HG03196 (cell line): ENCODE measurements at regions not wholly inside any gene's neighbourhood (a gene's known extent, or its start where the extent isn't known, plus 50 kb on each side); places are given as distances from the start of the nearest gene placed in this dataset.
"Not testable (repeated sequence)": the region's sequence is repeated elsewhere in the genome, so short reads cannot be mapped to it uniquely, and the experiment has no call there.

Experiments used
- ATAC-seq: cut with Tn5 transposase; IDR thresholded peaks from one replicate; pipeline ENCODE4 v1.9.1; 2021; ENCODE audit not compliant: unreplicated experiment

DNA sequence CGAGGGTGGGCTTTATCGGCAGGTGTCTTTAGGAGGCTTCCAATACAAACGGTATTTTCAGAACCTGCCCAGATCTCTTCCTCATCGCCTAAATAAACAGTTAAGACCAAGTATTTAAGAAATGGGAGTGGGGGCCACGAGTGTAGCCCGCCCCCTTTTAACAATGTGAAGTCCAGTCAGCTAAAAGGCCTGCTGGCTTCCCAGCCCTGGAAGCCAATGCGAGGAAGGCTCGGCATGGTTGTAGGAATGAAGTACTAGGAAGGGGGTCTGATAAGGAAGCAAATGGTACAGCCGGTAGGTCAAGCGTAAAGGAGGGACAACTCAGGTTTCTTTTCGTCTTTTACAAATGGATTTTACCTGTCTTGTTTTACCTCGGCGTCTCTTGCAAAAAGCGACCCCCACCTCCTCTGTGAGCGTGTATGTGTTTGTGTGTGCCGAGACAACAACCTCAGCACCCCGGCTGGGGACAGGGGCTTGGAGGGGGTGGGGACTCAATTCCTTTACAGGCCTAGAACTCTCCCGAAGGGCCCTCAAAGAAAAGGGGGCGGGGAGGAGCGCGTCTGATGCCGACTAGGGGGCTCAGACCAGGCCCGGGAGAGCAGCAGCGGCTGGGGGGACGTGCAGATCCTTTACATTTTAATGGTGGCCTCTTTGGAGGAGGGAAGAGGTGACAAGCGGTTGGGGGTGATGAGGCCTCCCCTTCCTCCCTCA is 147.6 kb downstream of the GPR85 start:
- peak; percentile 16 for ATAC-seq

- ATAC-seq: no peak
These were observed 147.6 kb upstream of the TMEM168 start for GRCh38 chr7:112937651-112938415.

DNA sequence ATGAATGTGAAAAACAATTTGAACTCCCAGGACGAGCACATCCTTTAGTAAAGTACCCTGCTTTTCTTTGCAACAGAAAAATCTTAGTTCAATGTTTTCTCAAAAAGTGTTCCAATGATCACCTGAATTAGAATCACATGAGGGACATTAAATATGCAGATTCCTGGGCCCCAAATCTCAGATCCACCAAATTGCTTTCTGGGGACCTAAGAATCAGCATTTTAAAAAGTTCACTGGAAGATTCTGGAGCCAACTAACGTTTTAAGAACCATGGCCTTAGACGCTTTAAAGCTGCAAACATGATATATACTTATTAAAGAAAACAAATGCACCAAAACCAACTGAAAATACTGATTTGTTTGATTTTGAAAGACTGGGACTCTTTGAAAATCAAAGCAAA is 143.4 kb upstream of the TMEM168 start:
- no peak for ATAC-seq

- ATAC-seq: no peak
These were observed 140.6 kb upstream of the TMEM168 start for GRCh38 chr7:112930787-112931186.

DNA sequence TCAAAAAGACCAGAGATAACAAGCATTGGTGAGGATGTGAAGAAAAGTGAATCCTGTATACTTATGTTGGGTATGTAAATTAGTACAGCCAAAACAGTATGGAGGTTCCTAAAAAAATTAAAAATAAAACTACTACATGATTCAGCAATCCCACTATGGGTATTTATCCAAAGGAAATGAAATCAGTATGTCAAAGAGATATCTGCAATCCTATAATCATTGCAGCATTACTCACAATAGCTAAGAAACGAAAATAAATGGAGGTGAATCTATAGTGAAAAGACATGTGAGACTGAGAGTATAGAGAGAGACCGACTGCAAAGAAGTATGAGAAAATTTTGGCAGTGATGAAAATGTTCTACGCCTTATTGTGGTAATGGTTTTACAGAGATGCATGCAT is 139.2 kb upstream of the TMEM168 start:
- no peak for ATAC-seq

- ATAC-seq: no peak
These were observed 135.8 kb upstream of the TMEM168 start for GRCh38 chr7:112926018-112926417.

GRCh38 chr7:112922546-112922945 is 132.4 kb upstream of the TMEM168 start:
- not testable (repeated sequence) for ATAC-seq

DNA sequence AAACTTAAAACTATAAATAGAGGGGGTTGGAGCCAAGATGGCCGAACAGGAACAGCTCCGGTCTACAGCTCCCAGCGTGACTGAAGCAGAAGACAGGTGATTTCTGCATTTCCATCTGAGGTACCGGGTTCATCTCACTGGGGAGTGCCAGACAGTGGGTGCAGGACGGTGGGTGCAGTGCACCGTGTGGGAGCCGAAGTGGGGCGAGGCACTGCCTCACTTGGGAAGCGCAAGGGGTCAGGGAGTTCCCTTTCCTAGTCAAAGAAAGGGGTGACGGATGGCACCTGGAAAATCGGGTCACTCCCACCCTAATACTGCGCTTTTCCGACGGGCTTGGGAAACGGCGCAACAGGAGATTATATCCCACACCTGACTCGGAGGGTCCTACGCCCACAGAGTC is 126.2 kb upstream of the TMEM168 start:
- not testable (repeated sequence) for ATAC-seq

GRCh38 chr7:112908086-112908485 is 117.9 kb upstream of the TMEM168 start:
- ATAC-seq: no peak

DNA sequence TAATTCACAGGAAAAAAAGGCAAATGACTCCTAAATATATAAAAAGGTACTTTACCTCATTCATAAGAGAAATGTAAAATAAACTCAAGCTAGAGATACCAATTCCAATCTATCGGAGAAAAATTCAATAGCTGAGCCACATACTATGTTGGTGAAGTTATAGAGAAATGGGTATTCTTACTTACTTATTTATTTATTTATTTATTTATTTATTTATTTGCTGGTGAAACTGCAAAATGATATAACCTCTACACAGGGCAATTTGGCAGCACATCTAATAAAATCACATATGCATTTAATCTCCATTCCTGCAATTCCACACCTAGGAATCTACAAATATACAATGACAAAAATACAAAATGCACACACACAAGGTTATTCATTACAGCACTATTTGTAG is 117.5 kb upstream of the TMEM168 start:
- ATAC-seq: no peak

DNA sequence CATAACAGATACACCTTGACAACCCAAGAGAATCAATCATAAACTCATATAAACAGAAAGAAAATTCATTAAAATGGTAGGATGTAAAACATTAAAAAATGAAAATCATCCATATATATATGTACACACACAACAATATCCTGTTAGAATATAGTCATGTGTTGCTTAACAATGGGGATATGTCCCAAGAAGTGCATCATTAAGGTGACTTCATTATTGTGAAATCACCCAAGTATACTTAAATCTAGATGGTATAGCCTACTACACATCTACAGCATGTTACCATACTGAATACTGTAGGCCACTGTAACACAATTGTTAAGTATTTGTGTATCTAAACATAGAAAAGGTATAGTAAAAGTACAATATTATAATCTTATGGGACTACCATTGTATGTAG is 115.8 kb upstream of the TMEM168 start:
- no peak for ATAC-seq

DNA sequence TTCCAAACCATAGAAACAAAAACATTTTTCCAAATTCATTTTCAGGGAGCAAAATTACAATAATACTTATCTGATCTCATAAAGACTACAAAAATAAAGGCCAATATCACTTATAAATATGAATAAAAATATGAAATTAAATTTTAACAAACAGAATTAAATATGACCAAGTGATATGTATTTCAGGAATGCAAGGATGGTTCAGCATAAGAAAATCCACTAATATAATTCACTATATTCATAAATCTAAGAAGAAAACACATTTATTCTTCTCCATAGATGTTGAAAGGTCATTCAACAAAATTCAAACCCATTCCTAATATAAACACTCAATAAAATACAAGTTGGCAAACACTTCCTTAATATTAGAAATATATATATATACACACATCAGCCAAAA is 115.2 kb upstream of the TMEM168 start:
- ATAC-seq: no peak

- peak; percentile 88 for ATAC-seq
These were observed 108.5 kb upstream of the TMEM168 start for GRCh38 chr7:112898432-112899290.

- ATAC-seq: no peak
These were observed 107.7 kb upstream of the TMEM168 start for GRCh38 chr7:112897839-112898431.

DNA sequence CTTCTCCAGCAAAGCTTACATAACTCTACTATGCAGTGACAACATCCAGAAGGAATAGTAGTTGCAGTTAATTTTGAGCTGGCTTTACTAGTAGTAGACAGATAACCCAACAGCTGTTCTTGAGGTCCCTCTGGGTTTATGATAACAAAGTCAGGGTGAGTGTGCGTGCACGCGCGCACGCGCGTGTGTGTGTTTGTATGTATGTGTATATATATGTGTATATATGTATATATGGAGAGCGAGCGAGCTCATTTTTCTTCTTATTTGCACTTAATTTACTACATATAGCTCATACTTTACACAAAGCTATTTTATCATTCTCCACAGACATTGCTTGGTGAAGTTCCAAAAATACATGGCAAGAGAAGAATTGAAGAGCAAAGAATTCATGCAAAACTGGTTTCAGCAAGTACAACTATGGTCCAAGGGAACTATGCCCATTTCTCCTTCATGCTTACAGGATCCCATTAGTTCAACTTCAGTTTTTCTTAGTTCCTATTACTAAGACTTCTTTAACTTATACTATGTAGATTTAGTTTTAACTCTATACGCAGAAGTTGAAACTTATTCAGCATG is 105.9 kb upstream of the TMEM168 start:
- ATAC-seq: no peak

GRCh38 chr7:112892263-112892662 is 102.1 kb upstream of the TMEM168 start:
- ATAC-seq: no peak

- ATAC-seq: no peak
These were observed 101.5 kb upstream of the TMEM168 start for GRCh38 chr7:112891698-112892097.

DNA sequence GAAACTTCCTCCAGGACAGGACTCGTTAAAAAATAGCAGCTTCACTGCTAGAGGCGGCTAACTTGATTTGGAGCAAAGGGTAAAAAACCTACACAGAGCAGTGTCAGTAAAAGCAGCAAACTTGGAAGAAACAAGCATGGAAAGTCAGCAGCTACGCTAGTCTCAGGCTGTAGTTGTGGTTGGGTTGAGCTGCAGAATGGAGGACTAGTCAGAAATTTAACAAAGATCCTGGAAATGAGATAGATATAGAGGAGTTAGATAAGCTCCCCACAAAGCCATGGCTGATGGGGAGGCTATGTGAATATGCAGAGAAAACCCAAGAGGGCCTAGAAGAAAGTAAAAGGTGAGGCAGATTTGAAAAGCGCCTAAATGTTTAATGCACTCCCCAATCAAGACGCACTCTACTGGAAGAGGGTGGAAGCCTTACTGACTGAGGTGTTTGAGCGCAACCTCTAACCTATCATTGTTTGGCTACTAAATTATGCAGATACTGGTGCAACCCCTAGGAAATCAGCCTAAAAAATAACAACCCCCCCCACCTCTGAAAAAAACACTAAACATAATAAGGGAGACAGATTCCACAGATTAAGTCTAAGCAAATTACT is 99.7 kb upstream of the TMEM168 start:
- ATAC-seq: no peak

- ATAC-seq: no peak
These were observed 99.1 kb upstream of the TMEM168 start for GRCh38 chr7:112889268-112889667.

- no peak for ATAC-seq
These were observed 98.6 kb upstream of the TMEM168 start for GRCh38 chr7:112888781-112889180.
